ENCODE measurements at regions not wholly inside any gene's neighbourhood (a gene's known extent, or its start where the extent isn't known, plus 50 kb on each side); places are given as distances from the start of the nearest gene placed in this dataset.

GRCh38 chr12:60967128-60967527 lies 1293.1 kb upstream of the USP15 start:
- no peak for DNase-seq (ENCODE audit: low read depth in 4 of 4, low spot score in 3 of 4)

- DNase-seq (ENCODE audit: low read depth in 4 of 4, low spot score in 3 of 4), result no peak
Observed at GRCh38 chr12:60977966-60978365, 1282.2 kb upstream of the USP15 start.

- DNase-seq (ENCODE audit: low read depth in 4 of 4, low spot score in 3 of 4), result no peak
Observed at GRCh38 chr12:60980558-60980957, 1279.6 kb upstream of the USP15 start.

GRCh38 chr12:60981473-60981872 lies 1278.7 kb upstream of the USP15 start:
- DNase-seq (ENCODE audit: low read depth in 4 of 4, low spot score in 3 of 4), result no peak

GRCh38 chr12:60992087-60992486 lies 1268.1 kb upstream of the USP15 start:
- no peak for DNase-seq (ENCODE audit: low read depth in 4 of 4, low spot score in 3 of 4)

GRCh38 chr12:60995256-60995825 lies 1264.9 kb upstream of the USP15 start:
- no peak for DNase-seq (ENCODE audit: low read depth in 4 of 4, low spot score in 3 of 4)

- no peak for DNase-seq (ENCODE audit: low read depth in 4 of 4, low spot score in 3 of 4)
Observed at GRCh38 chr12:60997869-60998378, 1262.3 kb upstream of the USP15 start.

GRCh38 chr12:61009192-61009591 lies 1251.0 kb upstream of the USP15 start:
- no peak for DNase-seq (ENCODE audit: low read depth in 4 of 4, low spot score in 3 of 4)

GRCh38 chr12:61011767-61012423 lies 1248.3 kb upstream of the USP15 start:
- DNase-seq (ENCODE audit: low read depth in 4 of 4, low spot score in 3 of 4), result no peak

GRCh38 chr12:61018571-61018970 lies 1241.6 kb upstream of the USP15 start:
- no peak for DNase-seq (ENCODE audit: low read depth in 4 of 4, low spot score in 3 of 4)

- no peak for DNase-seq (ENCODE audit: low read depth in 4 of 4, low spot score in 3 of 4)
Observed at GRCh38 chr12:61023231-61023630, 1237.0 kb upstream of the USP15 start.

GRCh38 chr12:61029516-61029915 lies 1230.7 kb upstream of the USP15 start:
- DNase-seq (ENCODE audit: low read depth in 4 of 4, low spot score in 3 of 4), result no peak

- no peak for DNase-seq (ENCODE audit: low read depth in 4 of 4, low spot score in 3 of 4)
Observed at GRCh38 chr12:61037792-61038191, 1222.4 kb upstream of the USP15 start.

- DNase-seq (ENCODE audit: low read depth in 4 of 4, low spot score in 3 of 4), result no peak
Observed at GRCh38 chr12:61043838-61044237, 1216.4 kb upstream of the USP15 start.

GRCh38 chr12:61044766-61045165 lies 1215.4 kb upstream of the USP15 start:
- no peak for DNase-seq (ENCODE audit: low read depth in 4 of 4, low spot score in 3 of 4)

GRCh38 chr12:61070640-61071414 lies 1189.4 kb upstream of the USP15 start:
- DNase-seq (ENCODE audit: low read depth in 4 of 4, low spot score in 3 of 4), result no peak

- DNase-seq (ENCODE audit: low read depth in 4 of 4, low spot score in 3 of 4), result no peak
Observed at GRCh38 chr12:61072717-61073116, 1187.5 kb upstream of the USP15 start.

- no peak for DNase-seq (ENCODE audit: low read depth in 4 of 4, low spot score in 3 of 4)
Observed at GRCh38 chr12:61095111-61095510, 1165.1 kb upstream of the USP15 start.

- no peak for DNase-seq (ENCODE audit: low read depth in 4 of 4, low spot score in 3 of 4)
Observed at GRCh38 chr12:61098031-61098580, 1162.1 kb upstream of the USP15 start.

- DNase-seq (ENCODE audit: low read depth in 4 of 4, low spot score in 3 of 4), result no peak
Observed at GRCh38 chr12:61107118-61107517, 1153.1 kb upstream of the USP15 start.

- no peak for DNase-seq (ENCODE audit: low read depth in 4 of 4, low spot score in 3 of 4)
Observed at GRCh38 chr12:61111218-61111617, 1149.0 kb upstream of the USP15 start.
